ENCODE measurements at regions not wholly inside any gene's neighbourhood (a gene's known extent, or its start where the extent isn't known, plus 50 kb on each side); places are given as distances from the start of the nearest gene placed in this dataset.

GRCh38 chr11:45384016-45384415, 97.9 kb upstream of the SYT13 start:
- H3K4me3 ChIP-seq (ENCODE audit: low read depth, low read length), result no peak overlapping the region
- TF ChIP-seq CTCF (IDR thresholded peaks at IDR 0.05; ENCODE audit: control insufficient read depth, extremely low read depth, insufficient read depth), result no peak
- no peak for DNase-seq (ENCODE audit: low read depth)

GRCh38 chr11:45383224-45383623, 97.1 kb upstream of the SYT13 start:
- H3K4me3 ChIP-seq (ENCODE audit: low read depth, low read length), result no peak overlapping the region
- DNase-seq (ENCODE audit: low read depth), result no peak
- TF ChIP-seq CTCF (IDR thresholded peaks at IDR 0.05; ENCODE audit: control insufficient read depth, extremely low read depth, insufficient read depth), result no peak

GRCh38 chr11:45382133-45382878, 96.2 kb upstream of the SYT13 start:
- H3K4me3 ChIP-seq (ENCODE audit: low read depth, low read length), result no peak overlapping the region
- no peak for TF ChIP-seq CTCF (IDR thresholded peaks at IDR 0.05; ENCODE audit: control insufficient read depth, extremely low read depth, insufficient read depth)
- DNase-seq (ENCODE audit: low read depth), result no peak

- no peak for DNase-seq (ENCODE audit: low read depth)
- no peak overlapping the region for H3K4me3 ChIP-seq (ENCODE audit: low read depth, low read length)
- TF ChIP-seq CTCF (IDR thresholded peaks at IDR 0.05; ENCODE audit: control insufficient read depth, extremely low read depth, insufficient read depth), result no peak
Measured at GRCh38 chr11:45379162-45379863, 93.2 kb upstream of the SYT13 start.

GRCh38 chr11:45378516-45378915, 92.4 kb upstream of the SYT13 start:
- no peak for TF ChIP-seq CTCF (IDR thresholded peaks at IDR 0.05; ENCODE audit: control insufficient read depth, extremely low read depth, insufficient read depth)

GRCh38 chr11:45374653-45375059, 88.5 kb upstream of the SYT13 start:
- no peak overlapping the region for H3K4me3 ChIP-seq (ENCODE audit: low read depth, low read length)
- DNase-seq (ENCODE audit: low read depth), result no peak
- no peak for TF ChIP-seq CTCF (IDR thresholded peaks at IDR 0.05; ENCODE audit: control insufficient read depth, extremely low read depth, insufficient read depth)

More at GRCh38 chr11:45378516-45378915, 92.4 kb upstream of the SYT13 start:
- DNase-seq (ENCODE audit: low read depth), result no peak
- H3K4me3 ChIP-seq (ENCODE audit: low read depth, low read length), result no peak overlapping the region

All from LNCaP clone FGC (cell line).